ENCODE measurements at regions not wholly inside any gene's neighbourhood (a gene's known extent, or its start where the extent isn't known, plus 50 kb on each side); places are given as distances from the start of the nearest gene placed in this dataset. TPM values are rescaled to one million over a fixed set of nuclear protein-coding genes. Genes with fewer than 3 reads are reported as not detected.

DNA sequence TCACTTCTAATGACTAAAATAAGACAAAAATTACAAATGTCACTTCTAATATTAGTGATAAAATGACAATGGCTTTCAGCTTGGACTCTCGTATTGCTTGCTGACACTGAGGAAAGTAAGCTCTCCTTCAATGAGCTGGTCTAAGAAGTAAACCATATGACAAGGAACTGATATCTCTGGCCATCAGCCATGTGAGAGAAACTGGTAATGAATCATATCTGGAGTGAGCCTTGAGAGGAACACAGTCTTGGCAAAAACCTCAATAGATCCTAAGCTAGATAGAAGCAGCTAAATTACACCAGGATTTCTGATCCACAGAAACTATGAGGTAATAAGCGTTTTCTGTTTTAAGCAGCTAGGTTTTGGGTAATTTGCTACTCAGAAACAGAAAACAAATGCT, 1575.1 kb downstream of the OTOL1 start:
- Histone ChIP-seq H4K20me1 (ENCODE audit: insufficient read depth, low read length) (no peaks in the 10 kb centered on the region), H3K9me3 (replicated peaks in 1 of 2; ENCODE audit: control insufficient read depth in 1 of 2, insufficient read depth in 1 of 2, low read length in 2 of 2) (peaks cover 12 to 13% of the 10 kb centered on the region in 2 donors), H3K4me3 (replicated peaks in 1 of 3; ENCODE audit: low read depth in 2 of 3, low read length in 3 of 3) (no peak overlapping the region), H3K36me3 (replicated peaks in 1 of 2; ENCODE audit: control insufficient read depth in 1 of 2, insufficient read depth in 2 of 2, low read length in 2 of 2) (no peaks in the 10 kb centered on the region), H2AFZ (ENCODE audit: insufficient read depth, low read depth, low read length, poor library complexity, severe bottlenecking) (no peak overlapping the region), H3K79me2 (ENCODE audit: insufficient read depth, low read length) (no peaks in the 10 kb centered on the region), H3K27ac (ENCODE audit: low read depth in 1 of 2, low read length in 2 of 2) (no peak overlapping the region), H3K4me2 (replicated peaks; ENCODE audit: extremely low read depth, low read length, poor library complexity, severe bottlenecking) (no peak overlapping the region), H3K4me1 (ENCODE audit: control insufficient read depth in 1 of 2, insufficient read depth in 2 of 2, low read length in 2 of 2) (no peaks in the 10 kb centered on the region), H3K27me3 (ENCODE audit: control insufficient read depth in 2 of 2, insufficient read depth in 2 of 2, low read length in 2 of 2) (no peaks in the 10 kb centered on the region), H3K9ac (ENCODE audit: insufficient read depth, low read length, poor library complexity, severe bottlenecking) (no peak overlapping the region)
- Mint-ChIP-seq H3K4me3 (no peak overlapping the region), H3K27ac (no peak overlapping the region), H3K27me3 (ENCODE audit: low read depth in 3 of 3) (no peaks in the 10 kb centered on the region), H3K36me3 (no peaks in the 10 kb centered on the region), H3K9me3 (peaks cover 0 to 10% (median 2%) of the 10 kb centered on the region in 7 donors), H3K4me1 (no peaks in the 10 kb centered on the region)
- TF ChIP-seq, protein P1, sequence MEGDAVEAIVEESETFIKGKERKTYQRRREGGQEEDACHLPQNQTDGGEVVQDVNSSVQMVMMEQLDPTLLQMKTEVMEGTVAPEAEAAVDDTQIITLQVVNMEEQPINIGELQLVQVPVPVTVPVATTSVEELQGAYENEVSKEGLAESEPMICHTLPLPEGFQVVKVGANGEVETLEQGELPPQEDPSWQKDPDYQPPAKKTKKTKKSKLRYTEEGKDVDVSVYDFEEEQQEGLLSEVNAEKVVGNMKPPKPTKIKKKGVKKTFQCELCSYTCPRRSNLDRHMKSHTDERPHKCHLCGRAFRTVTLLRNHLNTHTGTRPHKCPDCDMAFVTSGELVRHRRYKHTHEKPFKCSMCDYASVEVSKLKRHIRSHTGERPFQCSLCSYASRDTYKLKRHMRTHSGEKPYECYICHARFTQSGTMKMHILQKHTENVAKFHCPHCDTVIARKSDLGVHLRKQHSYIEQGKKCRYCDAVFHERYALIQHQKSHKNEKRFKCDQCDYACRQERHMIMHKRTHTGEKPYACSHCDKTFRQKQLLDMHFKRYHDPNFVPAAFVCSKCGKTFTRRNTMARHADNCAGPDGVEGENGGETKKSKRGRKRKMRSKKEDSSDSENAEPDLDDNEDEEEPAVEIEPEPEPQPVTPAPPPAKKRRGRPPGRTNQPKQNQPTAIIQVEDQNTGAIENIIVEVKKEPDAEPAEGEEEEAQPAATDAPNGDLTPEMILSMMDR (IDR thresholded peaks at IDR 0.05) = no peak
- DNase-seq = no peak
- 80% methylated on average over 1 of the region's 2 CpGs for WGBS (ENCODE audit: insufficient coverage)
- intact Hi-C loops (cut with micrococcal nuclease) = no loop called here

Small RNAs in the stretch of these regions (small RNA-seq; reads per million reads assigned to genes)
- gene AC128716.1 (ENCODE audit: insufficient read length, low read depth) = not detected

Data from CD14-positive monocyte (primary cell).